Caco-2 (cell line): ENCODE measurements at regions not wholly inside any gene's neighbourhood (a gene's known extent, or its start where the extent isn't known, plus 50 kb on each side); places are given as distances from the start of the nearest gene placed in this dataset.

Experiments
- BruUV-seq: library from RNA; stranded (reverse); fragments of 400-500 nt; replicated peaks from 2 replicates; lab custom pipeline; 2021; lab: Mats Ljungman, UMichigan
- CTCF ChIA-PET: fragments of 300-600 bp; sonication (Branson Sonifier 250); formaldehyde crosslinking; loops from one replicate; lab custom pipeline; 2022; ENCODE audit warnings: antibody characterized with exemption; lab: Charles Lee
- POLR2A ChIA-PET: fragments of 300-600 bp; sonication (Branson Sonifier 250); formaldehyde crosslinking; loops from one replicate; lab custom pipeline; 2022; ENCODE audit warnings: antibody characterized with exemption; lab: Charles Lee
- DNase-seq, 2 experiments: peaks; one replicate each; pipeline versions ENCODE4 v3.0.0 to v3.0.0-alpha.2; 2020 to 2022
- H3K27me3 ChIP-seq: replicated peaks from 2 replicates; pipeline ENCODE4 v1.6.0; 2011; ENCODE audit warnings: low read length; ENCODE audit not compliant: control insufficient read depth, insufficient read depth
- H3K36me3 ChIP-seq: 2 replicates; pipeline ENCODE4 v1.5.1; 2011; ENCODE audit warnings: low read length; ENCODE audit not compliant: control insufficient read depth, insufficient read depth
- H3K4me1 ChIP-seq: fragments of 250-450 bp; sonication (Bioruptor Pico); 2 replicates; pipeline ENCODE4 v1.5.1; 2020; ENCODE audit warnings: mild to moderate bottlenecking
- H3K4me3 ChIP-seq: 2 replicates; pipeline ENCODE4 v1.5.1; 2011; ENCODE audit warnings: low read depth, mild to moderate bottlenecking, control low read depth, low read length
- H3K9me3 ChIP-seq: fragments of 250-450 bp; sonication (Bioruptor Pico); 2 replicates; pipeline ENCODE4 v1.5.1; 2020; ENCODE audit warnings: mild to moderate bottlenecking, moderate library complexity
- H3K27ac Mint-ChIP-seq: one replicate; pipeline ENCODE4 v1.8.0; 2022; ENCODE audit warnings: mixed read lengths; ENCODE audit not compliant: unreplicated experiment
- H3K27me3 Mint-ChIP-seq: one replicate; pipeline ENCODE4 v1.8.0; 2022; ENCODE audit warnings: mixed read lengths; ENCODE audit not compliant: insufficient read depth, unreplicated experiment
- H3K36me3 Mint-ChIP-seq: one replicate; pipeline ENCODE4 v1.8.0; 2022; ENCODE audit warnings: mild to moderate bottlenecking, mixed read lengths; ENCODE audit not compliant: insufficient read depth, unreplicated experiment
- H3K4me1 Mint-ChIP-seq: one replicate; pipeline ENCODE4 v1.8.0; 2022; ENCODE audit warnings: low read depth, mixed read lengths; ENCODE audit not compliant: unreplicated experiment
- H3K4me3 Mint-ChIP-seq: one replicate; pipeline ENCODE4 v1.8.0; 2022; ENCODE audit warnings: mild to moderate bottlenecking, moderate library complexity, mixed read lengths; ENCODE audit not compliant: unreplicated experiment
- H3K9me3 Mint-ChIP-seq: one replicate; pipeline ENCODE4 v1.8.0; 2022; ENCODE audit warnings: mixed read lengths; ENCODE audit not compliant: unreplicated experiment
- intact Hi-C: fragments of 100-400 bp; cut with micrococcal nuclease; formaldehyde crosslinking; loops from one replicate; pipeline ENCODE4 v1.10.0; 2022; ENCODE audit not compliant: unreplicated experiment
- TF ChIP-seq, protein P1 (sequence below), 2 experiments: fragments of 200-600 bp in 1 of 2; IDR thresholded peaks; 1 replicate in 1 of 2; 2 replicates in 1 of 2; pipeline versions ENCODE4 v1.5.1 to v1.8.0; 2011 to 2022; ENCODE audit warnings: antibody characterized with exemption in 1 of 2, control low read depth in 1 of 2, inconsistent platforms in 1 of 2, low read depth in 1 of 2, low read length in 1 of 2, mild to moderate bottlenecking in 1 of 2, moderate library complexity in 1 of 2; ENCODE audit not compliant: insufficient read depth in 1 of 2, severe bottlenecking in 1 of 2, unreplicated experiment in 1 of 2

DNA sequence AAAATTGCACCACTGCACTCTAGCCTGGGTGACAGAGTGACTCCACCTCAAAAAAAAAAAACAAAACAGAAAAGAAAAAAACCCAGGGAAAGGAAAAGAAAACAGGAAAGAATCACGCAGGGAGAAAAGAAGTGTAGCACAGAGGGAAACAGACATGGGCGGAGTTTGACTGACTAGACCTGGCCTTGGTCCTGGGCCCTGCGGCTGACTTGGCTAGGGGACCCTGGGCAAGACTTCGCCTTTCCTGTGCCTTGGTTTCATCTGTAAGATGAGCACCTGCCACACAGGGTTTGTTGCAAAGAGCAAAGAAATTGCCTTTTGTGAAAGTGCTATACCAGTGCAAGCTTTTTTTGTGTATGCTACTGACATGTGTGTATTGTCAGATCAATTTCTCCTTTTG, 71.3 kb upstream of the KCNG1 start:
- Histone ChIP-seq H3K4me3 (no peak overlapping the region), H3K9me3 (no peaks in the 10 kb centered on the region), H3K36me3 (no peaks in the 10 kb centered on the region), H3K27me3 (peaks cover 2% of the 10 kb centered on the region), H3K4me1 (peaks cover 21% of the 10 kb centered on the region)
- Mint-ChIP-seq H3K27me3 (peaks cover 24% of the 10 kb centered on the region), H3K9me3 (no peaks in the 10 kb centered on the region), H3K36me3 (no peaks in the 10 kb centered on the region), H3K27ac (no peak overlapping the region), H3K4me3 (no peak overlapping the region), H3K4me1 (no peaks in the 10 kb centered on the region)
- BruUV-seq, result no TSS peak
- intact Hi-C loops, result no loop called here
- TF ChIP-seq, protein P1, sequence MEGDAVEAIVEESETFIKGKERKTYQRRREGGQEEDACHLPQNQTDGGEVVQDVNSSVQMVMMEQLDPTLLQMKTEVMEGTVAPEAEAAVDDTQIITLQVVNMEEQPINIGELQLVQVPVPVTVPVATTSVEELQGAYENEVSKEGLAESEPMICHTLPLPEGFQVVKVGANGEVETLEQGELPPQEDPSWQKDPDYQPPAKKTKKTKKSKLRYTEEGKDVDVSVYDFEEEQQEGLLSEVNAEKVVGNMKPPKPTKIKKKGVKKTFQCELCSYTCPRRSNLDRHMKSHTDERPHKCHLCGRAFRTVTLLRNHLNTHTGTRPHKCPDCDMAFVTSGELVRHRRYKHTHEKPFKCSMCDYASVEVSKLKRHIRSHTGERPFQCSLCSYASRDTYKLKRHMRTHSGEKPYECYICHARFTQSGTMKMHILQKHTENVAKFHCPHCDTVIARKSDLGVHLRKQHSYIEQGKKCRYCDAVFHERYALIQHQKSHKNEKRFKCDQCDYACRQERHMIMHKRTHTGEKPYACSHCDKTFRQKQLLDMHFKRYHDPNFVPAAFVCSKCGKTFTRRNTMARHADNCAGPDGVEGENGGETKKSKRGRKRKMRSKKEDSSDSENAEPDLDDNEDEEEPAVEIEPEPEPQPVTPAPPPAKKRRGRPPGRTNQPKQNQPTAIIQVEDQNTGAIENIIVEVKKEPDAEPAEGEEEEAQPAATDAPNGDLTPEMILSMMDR (IDR thresholded peaks at IDR 0.05; ENCODE audit: insufficient read depth in 1 of 2, low read depth in 1 of 2, low read length in 1 of 2, severe bottlenecking in 1 of 2, unreplicated experiment in 1 of 2), result no peak
- ChIA-PET CTCF (interaction anchor here (0.6 kb wide), 2 partner anchors 19 to 180 kb away, joined by 3 read pairs; no protein-coding TSS in a partner anchor), POLR2A (no interaction called here)
- no peak for DNase-seq

DNA sequence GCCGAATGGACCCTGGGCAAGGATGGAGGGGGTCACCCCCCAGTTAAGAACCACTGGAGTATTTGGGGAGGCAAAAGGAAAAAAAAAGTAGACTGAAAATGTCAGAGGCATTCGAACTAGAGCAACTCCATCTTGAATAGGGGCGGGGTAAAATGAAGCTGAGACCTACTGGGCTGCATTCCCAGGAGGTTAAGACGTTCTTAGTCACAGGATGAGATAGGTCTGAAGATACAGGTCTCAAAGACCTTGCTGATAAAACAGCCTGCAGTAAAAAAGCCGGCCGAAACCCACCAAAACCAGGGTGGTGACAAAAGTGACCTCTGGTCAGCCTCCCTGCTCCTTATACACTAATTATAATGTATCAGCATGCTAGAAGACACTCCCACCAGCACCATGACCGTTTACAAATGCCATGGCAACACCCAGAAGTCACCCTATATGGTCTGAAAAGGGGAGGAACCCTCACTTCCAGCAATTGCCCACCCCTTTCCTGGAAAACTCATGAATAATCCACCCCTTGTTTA, 70.4 kb upstream of the KCNG1 start:
- H3K27ac Mint-ChIP-seq, result no peak overlapping the region
- intact Hi-C loops, result no loop called here
- H3K27me3 ChIP-seq, result peaks cover 2% of the 10 kb centered on the region

DNA sequence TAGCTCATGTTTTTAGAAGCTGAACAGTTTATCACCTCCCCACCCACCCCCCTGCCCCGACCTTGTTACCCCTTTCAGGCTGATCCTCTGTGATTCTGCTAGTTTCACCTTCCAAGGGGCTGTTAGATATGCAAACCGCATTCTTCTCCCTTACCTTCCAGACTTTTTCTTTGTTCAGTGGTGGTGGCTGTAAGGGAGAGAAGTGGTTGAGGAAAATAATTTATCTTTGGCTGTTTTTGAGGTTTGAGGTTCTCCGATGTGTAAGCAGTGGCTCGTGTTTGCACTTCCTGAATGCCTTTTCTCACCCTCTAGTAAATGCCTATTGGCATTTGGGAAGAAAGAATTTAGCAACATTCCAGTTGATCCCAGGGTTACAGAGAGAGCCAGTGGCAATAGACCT, 69.4 kb upstream of the KCNG1 start:
- Mint-ChIP-seq H3K4me3 (peak overlapping the region; percentile 0), H3K36me3 (no peaks in the 10 kb centered on the region), H3K4me1 (no peaks in the 10 kb centered on the region), H3K27ac (no peak overlapping the region), H3K9me3 (no peaks in the 10 kb centered on the region), H3K27me3 (peaks cover 18% of the 10 kb centered on the region)
- CTCF ChIA-PET, result interaction anchor here (0.6 to 2.0 kb wide), 4 partner anchors 33 to 105 kb away, joined by 3 to 8 read pairs (median 4); no protein-coding TSS in a partner anchor
- H3K36me3 ChIP-seq, result no peaks in the 10 kb centered on the region
- DNase-seq, result no peak
- TF ChIP-seq, protein P1 (IDR thresholded peaks at IDR 0.05; ENCODE audit: insufficient read depth in 1 of 2, low read depth in 1 of 2, low read length in 1 of 2, severe bottlenecking in 1 of 2, unreplicated experiment in 1 of 2), result no peak
- H3K4me1 ChIP-seq, result peaks cover 26% of the 10 kb centered on the region
- no peaks in the 10 kb centered on the region for H3K9me3 ChIP-seq
- H3K4me3 ChIP-seq, result no peak overlapping the region
- intact Hi-C loops, result no loop called here
- BruUV-seq, result no TSS peak
- POLR2A ChIA-PET, result no interaction called here
- peaks cover 2% of the 10 kb centered on the region for H3K27me3 ChIP-seq

More for the DNA sequence above, 70.4 kb upstream of the KCNG1 start:
- H3K36me3 Mint-ChIP-seq, result no peaks in the 10 kb centered on the region
- no peaks in the 10 kb centered on the region for H3K36me3 ChIP-seq
- no peak overlapping the region for H3K4me3 ChIP-seq
- H3K4me1 Mint-ChIP-seq, result no peaks in the 10 kb centered on the region
- H3K4me1 ChIP-seq, result peaks cover 21% of the 10 kb centered on the region
- no peak for DNase-seq
- peaks cover 17% of the 10 kb centered on the region for H3K27me3 Mint-ChIP-seq
- no peak overlapping the region for H3K4me3 Mint-ChIP-seq
- ChIA-PET POLR2A (no interaction called here), CTCF (no interaction called here)
- no TSS peak for BruUV-seq
- H3K9me3 Mint-ChIP-seq, result no peaks in the 10 kb centered on the region
- TF ChIP-seq, protein P1 (IDR thresholded peaks at IDR 0.05; ENCODE audit: insufficient read depth in 1 of 2, low read depth in 1 of 2, low read length in 1 of 2, severe bottlenecking in 1 of 2, unreplicated experiment in 1 of 2), result no peak
- H3K9me3 ChIP-seq, result no peaks in the 10 kb centered on the region
